ENCODE measurements at regions not wholly inside any gene's neighbourhood (a gene's known extent, or its start where the extent isn't known, plus 50 kb on each side); places are given as distances from the start of the nearest gene placed in this dataset.

- DNase-seq = no peak
Measured at GRCh38 chr5:129821477-129822131, 73.7 kb downstream of the MINAR2 start.

DNA sequence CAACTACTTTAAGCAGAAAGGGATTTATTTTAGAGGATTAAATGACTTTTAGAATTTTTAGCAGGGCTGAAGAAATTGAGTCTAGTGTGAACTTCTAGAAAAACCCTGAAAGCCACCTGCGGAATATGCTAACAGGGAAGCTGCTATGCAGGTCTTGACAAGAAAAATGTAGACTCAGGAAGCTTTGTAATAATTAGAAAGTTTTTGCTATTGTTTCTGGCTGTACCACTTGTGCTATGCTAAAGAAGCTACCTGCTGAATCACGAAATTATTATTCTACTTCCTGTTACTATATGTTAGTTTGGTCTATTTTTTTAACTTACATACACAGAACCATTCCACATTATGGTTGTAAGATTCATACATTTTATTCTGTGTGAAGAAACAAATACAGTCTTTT lies 74.0 kb upstream of the CHSY3 start:
- DNase-seq = no peak

GRCh38 chr5:129836321-129836720 lies 67.9 kb upstream of the CHSY3 start:
- DNase-seq = no peak

DNA sequence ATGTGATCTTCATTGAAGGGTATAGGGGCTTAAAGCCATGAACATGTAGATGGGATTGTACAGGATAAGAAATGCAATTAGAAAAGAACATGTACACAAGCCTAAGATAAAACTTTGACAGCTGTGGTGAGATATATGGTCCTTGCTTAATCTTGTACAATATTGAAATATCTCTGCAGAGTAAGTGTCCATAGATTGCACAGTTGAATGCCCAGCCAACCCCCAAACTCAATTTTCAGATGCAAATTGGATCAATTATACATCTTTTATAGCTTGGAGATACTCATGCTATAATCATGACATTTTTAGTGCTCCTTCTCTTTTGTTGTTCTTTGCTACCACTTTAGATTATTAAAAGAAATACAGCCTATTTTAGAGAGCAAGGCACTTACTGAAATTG lies 59.5 kb upstream of the CHSY3 start:
- DNase-seq = no peak

DNA sequence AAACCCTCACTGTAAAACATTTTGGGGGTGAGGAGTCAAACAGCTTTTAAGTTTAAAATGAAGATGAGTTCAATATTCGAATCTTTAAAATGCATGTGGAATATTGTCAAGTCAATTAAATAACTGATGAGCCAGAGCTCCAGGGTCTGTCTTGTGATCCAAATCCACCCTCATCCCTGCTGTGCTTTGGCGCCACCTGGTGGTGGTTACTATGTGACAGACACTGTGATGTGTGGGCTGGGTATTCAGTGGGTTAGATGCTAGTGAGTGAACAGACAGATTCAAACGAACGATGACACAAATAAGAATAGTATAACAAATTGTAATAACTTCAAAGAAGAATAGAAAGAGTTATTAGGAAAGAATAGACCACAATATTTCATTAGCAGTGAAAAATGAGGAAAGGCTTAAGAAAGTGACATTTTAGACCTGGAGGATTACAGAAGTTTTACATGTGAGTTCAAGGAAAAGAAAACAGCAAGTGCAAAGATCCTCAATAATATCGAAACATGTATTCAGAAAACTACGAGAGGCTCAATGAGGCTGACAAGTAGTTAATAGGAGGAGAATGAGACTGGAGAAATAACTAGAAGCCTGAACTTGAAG lies 51.4 kb upstream of the CHSY3 start:
- DNase-seq = peak; percentile 84

GRCh38 chr5:129853588-129853987 lies 50.7 kb upstream of the CHSY3 start:
- no peak for DNase-seq

Data from activated CD8-positive, alpha-beta memory T cell treated with anti-CD3 and anti-CD28 coated beads for 24 hours (primary cell).